Endothelial cell of umbilical vein (primary cell): ENCODE measurements at regions not wholly inside any gene's neighbourhood (a gene's known extent, or its start where the extent isn't known, plus 50 kb on each side); places are given as distances from the start of the nearest gene placed in this dataset.
"Not testable (repeated sequence)": the region's sequence is repeated elsewhere in the genome, so short reads cannot be mapped to it uniquely, and the experiment has no call there.

Experiments used
- BruUV-seq: library from RNA; stranded (reverse); fragments of 400-500 nt; replicated peaks from 2 replicates; lab custom pipeline; 2021; lab: Mats Ljungman, UMichigan
- CTCF ChIA-PET: fragments of 300-600, 350-600 bp; sonication (Branson Sonifier 250); formaldehyde crosslinking; loops from one replicate; lab custom pipeline; 2021; ENCODE audit warnings: antibody characterized with exemption, inconsistent platforms; lab: Charles Lee
- POLR2A ChIA-PET: fragments of 300-600, 350-600 bp; sonication (Branson Sonifier 250); formaldehyde crosslinking; loops from one replicate; lab custom pipeline; 2021; ENCODE audit warnings: antibody characterized with exemption, inconsistent platforms; lab: Charles Lee
- DNase-seq: peaks from one replicate; pipeline ENCODE4 v3.0.0-alpha.2; 2011; ENCODE audit warnings: low read depth, low spot score
- FAIRE-seq: peaks from 2 replicates; lab custom pipeline; 2011; peaks lifted over from hg19 to GRCh38; lab: Jason Lieb, UNC
- H2AFZ ChIP-seq: 2 replicates; pipeline ENCODE4 v1.6.0; 2012; ENCODE audit warnings: low read depth, low read length, control low read depth, inconsistent platforms
- H3K27ac ChIP-seq: 2 replicates; pipeline ENCODE4 v1.5.1; 2011; ENCODE audit warnings: low read depth, mild to moderate bottlenecking, control low read depth, low read length, moderate library complexity; ENCODE audit not compliant: insufficient read depth
- H3K27me3 ChIP-seq, 2 experiments: 2 replicates each; pipeline versions ENCODE4 v1.6.0 to v1.6.1; 2011; ENCODE audit warnings: low read length in 2 of 2, mixed read lengths in 1 of 2; ENCODE audit not compliant: control insufficient read depth in 2 of 2, insufficient read depth in 2 of 2
- H3K36me3 ChIP-seq, 2 experiments: 2 replicates in 1 of 2; 3 replicates in 1 of 2; pipeline ENCODE4 v1.5.1; 2011; ENCODE audit warnings: low read length in 2 of 2, mild to moderate bottlenecking in 1 of 2, moderate library complexity in 1 of 2; ENCODE audit not compliant: control insufficient read depth in 2 of 2, insufficient read depth in 2 of 2; ENCODE audit errors: extremely low read depth in 1 of 2
- H3K4me1 ChIP-seq: 3 replicates; pipeline ENCODE4 v1.5.1; 2011; ENCODE audit warnings: mild to moderate bottlenecking, low read length; ENCODE audit not compliant: control insufficient read depth, insufficient read depth; ENCODE audit errors: extremely low read depth
- H3K4me2 ChIP-seq: 2 replicates; pipeline ENCODE4 v1.6.1; 2011; ENCODE audit warnings: low read length, control low read depth, mixed read lengths; ENCODE audit not compliant: insufficient read depth
- H3K4me3 ChIP-seq, 3 experiments: fragments of 200-600 bp in 1 of 3; sonication (generic), shearing (Covaris generic) in 1 of 3; replicated peaks in 1 of 3; 2 replicates each; pipeline ENCODE4 v1.5.1; 2011 to 2016; ENCODE audit warnings: control low read depth in 3 of 3, low read length in 3 of 3, mild to moderate bottlenecking in 2 of 3, inconsistent platforms in 1 of 3, low read depth in 1 of 3, moderate library complexity in 1 of 3; ENCODE audit not compliant: insufficient read depth in 1 of 3
- H3K79me2 ChIP-seq: 2 replicates; pipeline ENCODE4 v1.6.0; 2012; ENCODE audit warnings: low read length, inconsistent platforms; ENCODE audit not compliant: control insufficient read depth, insufficient read depth
- H3K9ac ChIP-seq: replicated peaks from 2 replicates; pipeline ENCODE3; 2011; ENCODE audit warnings: low read length, control low read depth; ENCODE audit not compliant: insufficient read depth; ENCODE audit errors: extremely low read depth
- H3K9me1 ChIP-seq: replicated peaks from 3 replicates; pipeline ENCODE4 v1.6.0; 2011; ENCODE audit warnings: mild to moderate bottlenecking, low read length; ENCODE audit not compliant: control insufficient read depth, insufficient read depth; ENCODE audit errors: extremely low read depth
- H3K9me3 ChIP-seq: replicated peaks from 2 replicates; pipeline ENCODE4 v1.5.1; 2012; ENCODE audit warnings: low read length, inconsistent platforms; ENCODE audit not compliant: control insufficient read depth, insufficient read depth
- H4K20me1 ChIP-seq: replicated peaks from 2 replicates; pipeline ENCODE3; 2011; ENCODE audit warnings: mild to moderate bottlenecking, low read length; ENCODE audit not compliant: control insufficient read depth, insufficient read depth; ENCODE audit errors: extremely low read depth
- FOS ChIP-seq: IDR thresholded peaks from 2 replicates; pipeline ENCODE4 v1.6.1; 2011; ENCODE audit warnings: mild to moderate bottlenecking, low read length, moderate library complexity, borderline replicate concordance; ENCODE audit not compliant: insufficient read depth
- MYC ChIP-seq: IDR thresholded peaks from one replicate; pipeline ENCODE4 v1.6.1; 2011; ENCODE audit warnings: mild to moderate bottlenecking, low read depth, low read length
- POLR2AphosphoS5 ChIP-seq: IDR thresholded peaks from 2 replicates; pipeline ENCODE4 v1.6.1; 2012; ENCODE audit warnings: low read depth, mild to moderate bottlenecking, control low read depth, low read length, moderate library complexity; ENCODE audit not compliant: insufficient read depth
- dilution Hi-C: fragments of 300-500 bp; cut with MboI; formaldehyde crosslinking; loops from one replicate; pipeline ENCODE4 v1.15.0; 2019; ENCODE audit warnings: low sequenced_read_pairs; ENCODE audit not compliant: extremely low pct_ligation_motif_present
- intact Hi-C: fragments of 100-400 bp; cut with micrococcal nuclease; formaldehyde crosslinking; loops from one replicate; pipeline ENCODE4 v1.10.0; 2022

GRCh38 chr21:9772348-9772672, 749.1 kb upstream of the TPTE start:
- Histone ChIP-seq H2AFZ (no peak overlapping the region), H3K27me3 (no peaks in the 10 kb centered on the region), H3K9me1 (no peaks in the 10 kb centered on the region), H3K9me3 (peaks cover 33% of the 10 kb centered on the region), H3K4me2 (no peak overlapping the region), H3K9ac (no peak overlapping the region), H4K20me1 (no peaks in the 10 kb centered on the region), H3K4me1 (no peaks in the 10 kb centered on the region), H3K4me3 (no peak overlapping the region), H3K79me2 (no peaks in the 10 kb centered on the region), H3K27ac (no peak overlapping the region), H3K36me3 (no peaks in the 10 kb centered on the region)
- POLR2A ChIA-PET: no interaction called here
- dilution Hi-C loops (no loop called here), intact Hi-C loops (no loop called here)
- TF ChIP-seq MYC (no peak), FOS (no peak), POLR2AphosphoS5 (no peak)
- DNase-seq (no peak), FAIRE-seq (no peak)
- no TSS peak for BruUV-seq
- CTCF ChIA-PET: no interaction called here

GRCh38 chr21:9772877-9773420, 748.4 kb upstream of the TPTE start:
- H3K4me1 ChIP-seq, H3K79me2 ChIP-seq, CTCF ChIA-PET, DNase-seq, H3K27me3 ChIP-seq, intact Hi-C loops, dilution Hi-C loops, H3K9me1 ChIP-seq, POLR2A ChIA-PET, H4K20me1 ChIP-seq, FAIRE-seq, BruUV-seq, H3K27ac ChIP-seq, H3K9ac ChIP-seq, H3K4me2 ChIP-seq, H2AFZ ChIP-seq, H3K4me3 ChIP-seq, H3K36me3 ChIP-seq: not testable (repeated sequence)
- H3K9me3 ChIP-seq: peaks cover 27% of the 10 kb centered on the region
